ENCODE measurements at regions not wholly inside any gene's neighbourhood (a gene's known extent, or its start where the extent isn't known, plus 50 kb on each side); places are given as distances from the start of the nearest gene placed in this dataset.
"Not testable (repeated sequence)": the region's sequence is repeated elsewhere in the genome, so short reads cannot be mapped to it uniquely, and the experiment has no call there.

DNA sequence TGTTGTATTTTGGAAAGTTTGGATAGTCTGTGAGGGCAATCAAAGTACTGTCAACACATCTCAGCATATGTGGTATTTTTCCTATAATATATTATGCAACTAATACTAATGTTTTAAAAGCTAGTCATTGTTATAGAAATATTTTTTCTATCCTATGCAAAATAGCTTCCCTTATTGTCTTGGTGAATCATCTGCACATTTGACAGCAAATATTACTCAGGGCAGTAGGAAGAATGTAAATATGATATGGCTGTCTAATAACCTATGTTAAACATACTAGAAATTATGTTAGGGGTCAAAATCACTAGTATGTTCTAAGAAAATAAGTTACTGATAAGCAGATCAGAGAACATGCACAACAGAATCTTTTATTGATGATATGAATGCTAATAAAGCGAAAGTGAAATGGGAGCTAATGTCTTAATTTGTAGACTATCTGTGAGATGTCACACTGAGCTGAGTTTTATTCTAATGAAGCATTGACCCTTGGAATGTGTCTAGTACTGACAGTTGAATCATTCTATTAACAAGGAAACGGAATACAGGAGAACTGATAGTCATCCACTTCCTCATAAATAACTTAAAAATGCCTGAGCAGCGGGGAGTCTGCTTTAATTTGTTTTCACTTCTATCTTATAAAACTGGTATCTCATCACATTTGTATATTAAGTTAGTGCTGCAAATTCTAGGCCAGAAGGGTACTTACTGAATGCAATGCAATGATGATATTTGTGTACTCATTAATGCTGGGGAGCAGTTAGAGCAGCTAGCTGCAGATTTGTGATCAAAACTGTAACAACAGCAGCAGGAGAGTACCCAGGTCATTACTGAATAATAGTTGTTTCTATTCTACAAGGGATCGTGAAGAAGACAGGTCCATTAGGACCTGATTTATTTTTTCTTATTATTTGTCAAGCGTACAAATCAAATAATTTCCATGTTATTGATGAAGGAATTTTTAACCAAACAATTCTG lies 440.3 kb upstream of the AADAT start:
- no peak for DNase-seq

DNA sequence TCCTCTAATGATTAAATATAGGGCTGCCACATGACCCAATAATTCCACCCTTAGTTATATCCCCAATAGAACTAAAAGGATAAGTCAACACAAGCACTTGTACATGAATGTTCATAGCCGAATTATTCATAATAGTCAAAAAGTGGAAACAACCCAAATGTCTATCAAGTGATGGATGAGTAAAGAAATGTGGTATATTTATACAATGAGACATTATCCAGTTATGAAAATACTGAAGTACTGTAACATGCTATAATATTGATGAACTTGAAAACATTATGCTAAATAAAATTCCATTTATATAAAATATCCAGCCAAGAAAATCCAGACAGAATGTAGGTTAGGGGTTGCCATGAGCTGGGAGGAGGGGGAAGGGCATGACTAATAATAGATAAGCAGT lies 436.7 kb upstream of the AADAT start:
- no peak for DNase-seq

DNA sequence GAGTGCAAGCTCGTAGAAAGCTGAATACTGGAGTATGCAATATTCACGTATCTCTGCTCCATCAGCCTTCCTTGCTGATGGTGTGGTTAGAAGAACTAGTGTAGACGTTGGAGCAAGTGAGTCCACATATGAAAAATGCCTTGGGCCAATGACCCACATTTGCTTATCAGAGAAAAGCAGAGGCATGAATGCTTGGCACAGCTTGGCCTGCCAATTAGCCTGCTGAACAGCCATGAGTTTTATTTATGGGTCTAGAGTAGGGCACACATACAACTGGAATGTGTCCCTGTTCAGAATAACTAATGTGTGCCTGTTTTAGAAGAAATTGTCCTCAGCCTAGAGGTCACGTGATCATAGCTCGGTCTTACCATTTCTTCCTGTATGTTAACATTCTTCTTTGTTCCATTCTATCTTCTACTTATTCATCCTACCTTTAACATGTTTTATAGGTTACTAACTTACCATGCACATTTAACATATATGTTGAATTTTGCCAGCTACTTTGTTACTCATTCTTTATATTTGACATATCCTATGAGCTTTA lies 432.7 kb upstream of the AADAT start:
- DNase-seq: no peak

DNA sequence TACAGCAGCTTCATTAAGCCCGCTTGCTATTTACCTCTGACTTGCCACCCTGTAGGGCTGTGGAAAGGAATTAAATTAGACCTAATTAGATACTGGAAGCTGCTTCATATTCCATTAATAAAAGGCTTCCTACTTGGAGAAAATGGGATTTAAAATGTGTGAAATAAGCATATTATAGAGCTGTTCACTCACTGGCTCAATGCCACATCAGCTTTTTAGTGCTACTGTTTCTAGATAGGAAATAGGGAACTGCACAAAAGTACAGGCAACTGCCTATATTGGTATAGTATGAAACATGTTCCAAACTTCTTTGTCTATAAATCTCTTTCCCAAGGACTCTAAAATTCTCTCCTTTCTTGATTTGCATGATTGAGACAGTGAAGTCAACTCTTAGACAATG lies 407.9 kb upstream of the AADAT start:
- no peak for DNase-seq

DNA sequence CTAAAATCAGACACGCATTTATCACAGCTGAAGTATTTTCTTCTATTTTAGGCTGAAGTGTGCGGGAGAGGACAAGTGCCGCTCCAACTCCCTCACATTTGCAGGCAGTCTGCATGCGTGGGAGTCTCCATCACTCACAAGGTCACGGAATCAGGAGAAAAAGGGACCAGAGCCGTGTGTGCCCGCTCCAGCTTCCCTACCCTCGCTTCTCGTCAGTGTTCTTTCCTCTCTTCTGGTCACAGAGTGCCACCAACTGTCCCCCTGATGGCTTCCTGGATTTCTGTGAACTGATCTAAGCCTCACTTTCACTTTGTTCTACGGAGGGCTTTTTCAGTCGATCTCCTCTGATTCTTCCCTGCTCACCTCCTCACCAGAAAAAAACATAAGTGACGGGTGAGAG lies 407.4 kb upstream of the AADAT start:
- DNase-seq: no peak

DNA sequence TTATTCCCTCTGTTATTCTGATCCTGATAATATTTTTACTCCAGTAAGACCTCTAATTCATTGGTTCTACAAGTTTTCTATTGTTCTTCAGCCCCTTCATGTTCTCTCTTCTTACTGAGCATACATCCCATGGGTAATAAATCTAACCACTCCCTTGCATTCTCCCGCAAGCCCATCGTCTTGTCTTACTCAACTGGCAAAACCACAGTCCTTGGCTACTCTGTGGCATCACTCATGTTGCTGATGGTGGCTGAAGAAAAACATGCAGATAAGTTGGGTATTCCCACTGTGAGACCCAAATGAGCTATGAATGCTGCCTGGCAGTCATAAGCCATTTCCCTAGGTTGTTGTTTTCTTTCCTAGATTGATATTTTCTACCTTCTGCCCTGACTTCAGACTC lies 402.2 kb upstream of the AADAT start:
- DNase-seq: no peak

DNA sequence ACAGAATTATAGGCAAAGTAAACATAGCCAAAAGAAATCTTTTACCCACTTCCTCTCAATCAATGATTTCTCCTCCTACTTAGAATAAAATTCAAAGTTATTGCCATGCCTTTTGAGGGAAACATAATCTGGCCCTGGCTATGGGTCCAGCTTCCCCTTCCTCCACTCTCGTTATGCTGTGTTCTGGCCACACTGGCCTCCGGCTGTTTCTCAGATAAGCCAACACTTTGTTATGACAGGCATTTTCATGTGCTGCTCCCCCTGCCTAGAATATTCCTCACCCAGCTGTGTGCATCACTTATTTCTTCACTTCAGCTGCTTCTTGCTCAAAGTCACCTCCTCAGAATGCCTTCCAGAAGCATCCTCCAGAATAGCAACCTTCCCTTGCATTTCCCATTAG lies 386.6 kb upstream of the AADAT start:
- no peak for DNase-seq

DNA sequence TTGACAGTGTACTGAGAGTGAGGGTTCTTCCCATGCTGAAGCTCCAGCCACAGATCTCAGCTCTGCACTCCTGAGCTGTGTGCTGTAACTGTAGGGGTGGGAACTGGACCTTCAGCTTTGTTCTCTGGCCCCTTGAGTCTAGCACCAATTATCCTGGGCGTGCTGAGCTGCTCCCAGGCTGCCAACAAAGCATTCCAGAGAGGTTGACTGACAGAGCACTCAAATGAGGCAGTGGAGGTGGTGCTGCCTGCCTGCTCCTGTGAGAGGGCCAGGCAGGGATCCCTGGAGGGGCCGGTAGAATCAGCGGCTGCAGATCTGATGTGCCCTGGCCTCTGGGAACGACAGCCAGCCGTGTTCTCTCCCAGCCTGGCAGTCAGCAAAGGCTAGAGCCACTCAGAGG lies 375.7 kb upstream of the AADAT start:
- DNase-seq: no peak

DNA sequence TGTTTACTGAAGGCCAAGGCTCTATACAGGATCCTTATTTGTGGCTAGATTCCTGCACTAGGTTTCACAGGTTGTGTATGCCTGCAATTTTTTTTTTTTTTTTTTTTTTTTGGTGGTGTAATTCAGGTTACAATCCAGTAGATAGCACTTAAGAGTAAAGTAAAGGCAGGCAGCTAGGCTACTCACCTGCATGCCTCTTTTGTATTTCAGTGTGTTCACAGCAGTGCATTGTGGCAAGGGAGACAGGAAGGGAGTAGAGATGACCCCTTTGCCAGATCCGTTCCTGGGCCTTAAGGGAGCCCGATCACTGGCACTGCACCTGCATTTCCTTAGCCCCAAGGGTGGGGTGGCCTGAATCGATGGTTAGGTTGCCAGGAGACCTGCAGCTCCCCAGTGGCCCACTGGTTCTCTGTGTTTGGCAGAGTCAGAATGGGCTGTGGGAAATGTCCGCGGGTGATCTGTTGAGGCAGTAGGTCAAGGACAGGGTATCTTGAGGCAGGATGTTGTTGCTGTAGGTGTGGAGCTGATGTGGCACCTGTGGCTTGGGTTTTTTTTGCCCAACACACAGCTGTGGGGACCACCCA lies 374.9 kb upstream of the AADAT start:
- DNase-seq: no peak

DNA sequence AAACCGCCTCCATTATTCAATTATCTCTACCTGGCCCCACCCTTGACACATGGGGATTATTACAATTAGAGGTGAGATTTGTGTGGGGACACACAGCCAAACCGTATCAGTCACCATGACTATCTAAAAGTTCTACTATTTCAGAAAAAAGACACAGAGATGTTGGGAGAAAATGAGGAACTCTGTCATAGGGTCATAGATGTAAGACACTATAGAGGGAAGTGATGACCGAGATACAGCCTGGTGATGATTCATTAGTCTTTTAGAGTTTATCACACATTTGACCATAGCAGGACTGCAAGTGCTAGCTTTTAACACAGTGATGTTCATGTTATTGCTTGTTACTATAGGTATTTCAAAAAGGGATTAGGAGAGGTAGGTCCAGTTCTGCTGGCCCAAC lies 357.0 kb upstream of the AADAT start:
- DNase-seq: no peak

DNA sequence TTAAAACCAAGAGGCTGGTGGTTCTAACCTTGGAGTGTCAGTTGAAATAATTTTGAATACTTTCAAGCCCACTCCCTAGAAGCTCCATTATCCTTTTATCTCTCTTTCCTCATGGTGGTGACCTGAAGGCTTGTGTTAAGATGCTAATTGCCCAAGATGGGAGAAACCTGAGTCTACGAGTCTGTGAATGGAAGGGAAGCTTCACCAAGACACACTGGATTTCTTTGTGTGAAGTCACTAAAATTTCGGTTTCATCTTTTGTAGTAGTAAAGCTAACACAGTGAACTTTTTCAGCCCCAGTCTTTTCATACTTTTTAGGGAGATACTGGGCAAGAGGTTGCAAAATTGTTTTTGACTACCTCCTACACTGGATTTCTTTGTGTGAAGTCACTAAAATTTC lies 351.4 kb upstream of the AADAT start:
- not testable (repeated sequence) for DNase-seq

DNA sequence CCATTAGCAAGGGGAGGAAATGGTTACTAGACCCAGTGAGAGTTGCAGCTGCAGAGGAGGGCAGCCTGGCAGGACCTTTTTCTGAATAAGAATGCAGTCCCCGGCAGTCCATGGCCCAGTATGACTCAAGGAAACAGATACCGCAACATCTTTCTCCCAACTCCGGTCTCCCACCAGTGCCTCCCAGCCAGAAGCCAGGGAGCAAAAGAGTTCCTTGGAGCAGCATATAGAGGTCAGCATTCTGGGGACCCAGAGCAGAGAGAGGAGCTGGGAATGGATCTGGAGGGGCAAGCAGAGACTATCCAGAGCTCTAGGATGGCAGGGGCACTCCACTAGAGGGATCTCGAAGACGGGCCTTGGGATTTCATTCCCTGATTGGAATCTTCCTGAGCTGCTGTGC lies 339.2 kb upstream of the AADAT start:
- no peak for DNase-seq

DNA sequence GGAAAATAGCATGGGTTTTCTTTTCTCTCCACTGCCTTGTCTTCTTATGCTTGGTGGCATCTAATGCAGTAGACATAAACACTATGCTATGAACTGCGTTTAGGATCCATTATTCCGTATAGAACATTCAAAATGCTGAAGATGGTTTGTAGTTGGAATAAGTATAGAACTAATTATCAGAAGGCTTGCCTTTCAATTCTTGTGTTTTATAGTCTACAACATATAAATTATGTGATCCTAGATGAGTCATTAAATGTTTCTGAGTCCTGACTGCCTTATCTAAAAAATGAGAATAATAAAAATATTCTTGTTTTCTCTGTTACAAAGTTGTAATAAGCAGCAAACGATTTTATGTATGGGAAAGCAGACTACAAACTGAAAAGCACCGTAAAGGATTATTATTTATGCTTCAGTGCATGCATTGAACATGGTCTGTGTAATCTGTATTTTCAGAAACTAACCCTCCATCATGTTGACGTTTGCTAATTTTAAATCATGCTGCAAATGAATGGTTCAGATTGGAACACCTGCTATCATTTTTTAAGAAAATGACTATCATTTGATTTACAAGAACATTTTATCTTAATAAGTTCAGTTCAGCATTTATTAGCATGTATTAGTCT lies 335.9 kb upstream of the AADAT start:
- DNase-seq: no peak

DNA sequence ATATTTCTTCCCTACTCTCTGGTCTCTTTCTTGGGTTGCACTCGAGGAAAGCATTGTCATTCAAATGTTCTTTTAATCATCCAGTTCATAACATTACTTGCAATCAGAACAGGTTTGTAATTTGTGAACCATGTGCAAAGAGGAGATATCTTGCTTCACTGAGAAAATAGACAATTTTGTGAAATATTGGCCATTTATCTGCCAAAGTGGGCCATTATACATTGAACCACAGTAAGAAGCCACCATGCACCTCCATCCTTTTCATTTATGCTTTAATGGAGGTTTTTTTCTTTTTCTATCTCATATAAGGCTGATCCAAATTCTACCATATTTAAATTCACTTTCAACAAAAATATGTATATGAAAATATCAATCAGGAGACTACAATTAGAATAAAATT lies 335.3 kb upstream of the AADAT start:
- no peak for DNase-seq

DNA sequence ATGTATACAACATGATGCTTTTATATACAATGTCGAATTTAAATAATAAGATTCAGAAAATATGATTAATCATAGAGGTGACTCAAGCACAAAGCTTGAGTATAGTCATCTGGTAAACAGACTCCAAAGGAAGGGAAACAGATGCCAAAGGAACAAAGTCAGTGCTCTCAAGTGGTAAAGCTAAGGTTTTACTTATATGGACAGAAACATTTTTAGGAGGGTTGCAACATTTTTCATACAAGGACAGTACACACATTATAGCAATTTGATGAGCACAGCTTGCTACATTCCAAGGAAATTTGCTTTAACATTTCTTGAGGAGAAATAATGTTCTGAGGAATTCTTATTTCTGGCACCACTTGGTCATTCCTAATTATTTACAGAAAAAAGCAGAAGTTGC lies 333.4 kb upstream of the AADAT start:
- DNase-seq: peak in 1 of 2 experiments; percentile 13

DNA sequence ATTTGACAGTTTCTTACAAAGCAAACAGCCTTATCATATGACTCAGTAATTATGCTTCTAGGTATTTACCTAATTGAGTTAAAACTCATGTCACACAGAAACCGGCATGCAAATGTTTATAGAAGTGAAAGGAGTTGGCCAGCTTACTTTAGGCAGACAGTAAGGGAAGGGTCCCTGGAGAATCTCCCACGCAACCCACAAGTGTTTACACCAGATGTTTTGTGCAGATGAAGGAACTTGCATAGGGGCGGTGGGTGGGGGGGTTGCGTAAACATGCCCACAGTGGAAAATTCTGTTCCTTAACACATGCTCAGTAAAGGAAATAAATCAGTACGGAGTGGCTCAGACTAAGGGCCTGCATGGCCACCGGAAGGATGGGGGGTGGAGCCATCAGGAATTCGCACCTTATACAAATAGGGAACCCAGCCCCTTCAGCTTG lies 330.5 kb upstream of the AADAT start:
- no peak for DNase-seq

DNA sequence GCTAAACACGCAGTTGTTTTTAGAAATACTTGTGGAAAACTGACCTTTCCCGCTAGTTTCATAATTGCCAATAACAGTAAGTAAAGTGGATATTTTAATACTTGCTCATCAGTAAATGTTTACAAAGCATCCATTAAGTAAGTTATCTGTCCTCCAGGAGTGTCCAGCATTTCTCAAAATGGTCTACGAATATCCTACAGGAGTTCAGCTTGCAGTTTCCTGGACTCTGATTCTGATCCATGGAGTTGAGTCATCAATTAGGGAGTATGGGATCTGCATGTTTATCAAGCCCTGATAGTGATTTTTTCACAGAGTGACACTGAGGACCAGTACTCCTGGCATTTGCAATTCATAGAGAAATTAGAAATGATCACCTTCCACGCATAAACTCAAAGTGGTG lies 325.2 kb upstream of the AADAT start:
- DNase-seq: no peak

DNA sequence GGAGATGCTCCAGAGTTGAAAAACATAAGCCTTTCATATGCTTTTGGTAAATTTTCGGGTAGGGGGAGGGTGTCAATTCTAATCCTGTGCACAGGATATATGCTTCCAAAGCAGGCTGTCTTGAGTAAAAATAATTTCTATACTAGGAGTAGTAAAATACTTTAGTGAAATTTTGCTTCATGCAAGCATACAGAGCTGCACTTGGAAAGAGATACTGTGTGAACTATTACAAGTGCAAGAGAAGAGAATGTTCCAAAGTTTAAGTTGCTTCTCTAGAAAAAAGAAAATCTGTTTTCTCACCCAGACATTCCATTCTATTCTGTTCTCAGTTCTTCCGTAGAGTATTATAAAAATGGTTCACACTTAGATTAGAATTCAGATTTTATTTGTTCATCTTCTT lies 324.6 kb upstream of the AADAT start:
- DNase-seq: no peak

DNA sequence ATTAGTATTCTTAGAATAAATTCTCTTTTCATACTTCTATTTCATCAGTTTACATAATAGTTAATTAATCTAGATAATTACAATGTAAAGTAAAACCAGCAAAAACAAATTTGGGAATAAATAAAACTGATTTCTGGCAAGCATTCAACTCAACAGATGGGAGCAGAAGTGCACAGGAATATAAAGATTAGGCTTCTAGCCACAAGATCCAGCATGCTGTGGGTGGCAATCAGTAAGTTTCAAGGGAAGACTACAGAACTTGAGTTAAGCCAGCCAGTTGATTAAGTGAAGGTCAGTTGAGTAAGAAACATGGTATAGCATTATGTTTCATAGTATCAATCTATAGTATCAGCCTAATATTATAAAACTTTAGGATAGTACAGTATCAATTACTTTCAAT lies 324.2 kb upstream of the AADAT start:
- DNase-seq: no peak

DNA sequence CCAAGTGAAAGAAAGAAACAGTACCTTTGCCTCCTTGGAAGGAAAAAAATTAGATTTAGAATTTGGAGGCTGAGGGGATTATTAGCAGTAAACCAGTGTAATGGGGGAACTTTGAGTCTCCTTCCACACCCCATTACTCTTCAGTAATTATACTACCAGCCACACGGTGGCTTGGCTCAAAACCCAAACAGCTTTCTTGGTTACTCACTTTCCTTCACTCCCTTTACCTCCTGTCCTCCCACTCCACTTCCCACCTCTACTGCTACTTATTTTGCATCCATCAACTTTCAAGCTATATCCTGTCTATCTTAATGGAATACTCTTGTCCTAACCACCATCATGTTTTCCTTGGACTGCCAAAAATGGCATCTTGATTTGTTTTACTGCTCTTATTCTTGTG lies 310.6 kb upstream of the AADAT start:
- no peak for DNase-seq

DNA sequence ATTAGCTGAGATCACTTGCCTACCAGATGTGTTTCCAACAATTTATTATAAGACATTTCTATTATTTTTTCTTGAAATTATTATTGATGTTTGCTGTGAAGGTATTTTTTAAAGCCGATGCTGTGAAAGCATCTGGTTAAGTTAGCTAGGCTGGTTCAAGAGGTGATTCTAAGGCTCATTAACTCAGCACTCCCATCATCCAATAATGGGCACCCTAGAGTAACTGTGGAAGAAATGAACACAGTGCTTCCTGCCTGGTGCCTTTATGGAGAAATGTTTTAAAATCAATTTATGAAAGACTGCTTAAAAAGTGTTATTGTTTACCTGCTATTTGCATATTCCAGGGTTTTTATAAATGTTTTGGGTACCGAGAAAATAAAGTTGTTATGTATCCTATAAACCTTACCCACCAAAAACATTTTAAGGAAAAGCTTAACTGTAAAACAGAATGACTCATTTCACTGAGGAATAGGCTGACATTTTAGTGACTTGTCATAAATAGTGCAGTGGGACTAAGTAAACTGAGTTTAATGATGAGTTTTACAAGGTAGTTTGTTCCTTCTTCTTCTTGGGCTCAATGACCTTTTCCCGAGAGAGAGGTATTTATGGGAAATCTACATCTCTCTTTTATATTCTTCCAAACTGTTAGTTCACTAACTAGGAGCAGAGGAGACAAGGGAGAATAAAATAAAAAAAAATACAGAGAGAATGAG lies 310.0 kb upstream of the AADAT start:
- DNase-seq: no peak

DNA sequence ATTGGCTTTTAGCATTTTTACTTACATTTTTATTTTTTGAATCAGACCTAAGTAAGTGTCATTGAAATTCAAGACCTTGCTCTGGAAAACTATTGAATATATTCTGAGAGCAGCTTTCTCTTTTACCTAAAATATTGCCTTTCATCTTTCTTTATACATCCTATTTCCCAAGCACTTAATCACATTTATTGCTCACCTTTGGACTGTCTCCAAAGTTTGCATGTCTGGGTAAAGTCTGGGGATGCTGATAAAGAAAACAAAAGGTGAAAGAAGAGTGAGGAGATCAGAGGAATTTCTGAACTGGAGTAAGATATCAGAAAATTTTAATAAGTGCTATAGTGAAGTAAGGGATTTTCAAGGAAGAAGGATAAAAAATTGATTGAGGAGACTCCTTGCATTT lies 308.5 kb upstream of the AADAT start:
- no peak for DNase-seq

DNA sequence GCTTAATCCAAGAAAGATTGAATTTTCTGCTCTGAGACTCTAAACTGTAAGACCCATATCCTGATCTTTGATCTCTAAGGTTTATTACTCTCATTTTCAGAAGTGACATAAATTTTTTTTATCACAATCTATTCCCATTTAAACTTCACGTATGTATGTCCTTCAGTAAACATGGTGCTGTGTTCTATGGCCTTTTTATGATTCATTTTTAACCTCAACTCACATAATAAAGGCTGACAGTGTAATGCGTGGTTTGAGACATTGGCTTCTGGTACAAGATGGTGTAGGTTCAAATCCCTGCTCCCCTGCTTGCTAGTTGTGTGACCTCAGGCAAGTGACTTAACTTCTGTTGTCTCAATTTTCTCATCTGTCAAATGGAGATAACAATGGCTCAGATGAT lies 306.0 kb upstream of the AADAT start:
- DNase-seq: no peak
